Endothelial cell of umbilical vein (primary cell): ENCODE measurements at regions not wholly inside any gene's neighbourhood (a gene's known extent, or its start where the extent isn't known, plus 50 kb on each side); places are given as distances from the start of the nearest gene placed in this dataset.

ENCODE experiments used
- BruUV-seq: library from RNA; stranded (reverse); fragments of 400-500 nt; replicated peaks from 2 replicates; lab custom pipeline; 2021; lab: Mats Ljungman, UMichigan
- CTCF ChIA-PET: fragments of 300-600, 350-600 bp; sonication (Branson Sonifier 250); formaldehyde crosslinking; loops from one replicate; lab custom pipeline; 2021; ENCODE audit warnings: antibody characterized with exemption, inconsistent platforms; lab: Charles Lee
- POLR2A ChIA-PET: fragments of 300-600, 350-600 bp; sonication (Branson Sonifier 250); formaldehyde crosslinking; loops from one replicate; lab custom pipeline; 2021; ENCODE audit warnings: antibody characterized with exemption, inconsistent platforms; lab: Charles Lee
- DNase-seq: peaks from one replicate; pipeline ENCODE4 v3.0.0-alpha.2; 2011; ENCODE audit warnings: low read depth, low spot score
- FAIRE-seq: peaks from 2 replicates; lab custom pipeline; 2011; peaks lifted over from hg19 to GRCh38; lab: Jason Lieb, UNC
- H2AFZ ChIP-seq: 2 replicates; pipeline ENCODE4 v1.6.0; 2012; ENCODE audit warnings: low read depth, low read length, control low read depth, inconsistent platforms
- H3K27ac ChIP-seq: 2 replicates; pipeline ENCODE4 v1.5.1; 2011; ENCODE audit warnings: low read depth, mild to moderate bottlenecking, control low read depth, low read length, moderate library complexity; ENCODE audit not compliant: insufficient read depth
- H3K27me3 ChIP-seq, 2 experiments: 2 replicates each; pipeline versions ENCODE4 v1.6.0 to v1.6.1; 2011; ENCODE audit warnings: low read length in 2 of 2, mixed read lengths in 1 of 2; ENCODE audit not compliant: control insufficient read depth in 2 of 2, insufficient read depth in 2 of 2
- H3K36me3 ChIP-seq, 2 experiments: 2 replicates in 1 of 2; 3 replicates in 1 of 2; pipeline ENCODE4 v1.5.1; 2011; ENCODE audit warnings: low read length in 2 of 2, mild to moderate bottlenecking in 1 of 2, moderate library complexity in 1 of 2; ENCODE audit not compliant: control insufficient read depth in 2 of 2, insufficient read depth in 2 of 2; ENCODE audit errors: extremely low read depth in 1 of 2
- H3K4me1 ChIP-seq: 3 replicates; pipeline ENCODE4 v1.5.1; 2011; ENCODE audit warnings: mild to moderate bottlenecking, low read length; ENCODE audit not compliant: control insufficient read depth, insufficient read depth; ENCODE audit errors: extremely low read depth
- H3K4me2 ChIP-seq: 2 replicates; pipeline ENCODE4 v1.6.1; 2011; ENCODE audit warnings: low read length, control low read depth, mixed read lengths; ENCODE audit not compliant: insufficient read depth
- H3K4me3 ChIP-seq, 3 experiments: fragments of 200-600 bp in 1 of 3; sonication (generic), shearing (Covaris generic) in 1 of 3; replicated peaks in 1 of 3; 2 replicates each; pipeline ENCODE4 v1.5.1; 2011 to 2016; ENCODE audit warnings: control low read depth in 3 of 3, low read length in 3 of 3, mild to moderate bottlenecking in 2 of 3, inconsistent platforms in 1 of 3, low read depth in 1 of 3, moderate library complexity in 1 of 3; ENCODE audit not compliant: insufficient read depth in 1 of 3
- H3K79me2 ChIP-seq: 2 replicates; pipeline ENCODE4 v1.6.0; 2012; ENCODE audit warnings: low read length, inconsistent platforms; ENCODE audit not compliant: control insufficient read depth, insufficient read depth
- H3K9ac ChIP-seq: replicated peaks from 2 replicates; pipeline ENCODE3; 2011; ENCODE audit warnings: low read length, control low read depth; ENCODE audit not compliant: insufficient read depth; ENCODE audit errors: extremely low read depth
- H3K9me1 ChIP-seq: replicated peaks from 3 replicates; pipeline ENCODE4 v1.6.0; 2011; ENCODE audit warnings: mild to moderate bottlenecking, low read length; ENCODE audit not compliant: control insufficient read depth, insufficient read depth; ENCODE audit errors: extremely low read depth
- H3K9me3 ChIP-seq: replicated peaks from 2 replicates; pipeline ENCODE4 v1.5.1; 2012; ENCODE audit warnings: low read length, inconsistent platforms; ENCODE audit not compliant: control insufficient read depth, insufficient read depth
- H4K20me1 ChIP-seq: replicated peaks from 2 replicates; pipeline ENCODE3; 2011; ENCODE audit warnings: mild to moderate bottlenecking, low read length; ENCODE audit not compliant: control insufficient read depth, insufficient read depth; ENCODE audit errors: extremely low read depth
- FOS ChIP-seq: IDR thresholded peaks from 2 replicates; pipeline ENCODE4 v1.6.1; 2011; ENCODE audit warnings: mild to moderate bottlenecking, low read length, moderate library complexity, borderline replicate concordance; ENCODE audit not compliant: insufficient read depth
- JUN ChIP-seq: IDR thresholded peaks from 2 replicates; pipeline ENCODE4 v1.6.1; 2011; ENCODE audit warnings: borderline replicate concordance, low read depth; ENCODE audit not compliant: insufficient read length, insufficient read depth
- MYC ChIP-seq: IDR thresholded peaks from one replicate; pipeline ENCODE4 v1.6.1; 2011; ENCODE audit warnings: mild to moderate bottlenecking, low read depth, low read length
- POLR2A ChIP-seq: IDR thresholded peaks from 2 replicates; pipeline ENCODE4 v1.6.1; 2012; ENCODE audit warnings: low read depth, mild to moderate bottlenecking, control low read depth, low read length
- POLR2AphosphoS5 ChIP-seq: IDR thresholded peaks from 2 replicates; pipeline ENCODE4 v1.6.1; 2012; ENCODE audit warnings: low read depth, mild to moderate bottlenecking, control low read depth, low read length, moderate library complexity; ENCODE audit not compliant: insufficient read depth
- dilution Hi-C: fragments of 300-500 bp; cut with MboI; formaldehyde crosslinking; loops from one replicate; pipeline ENCODE4 v1.15.0; 2019; ENCODE audit warnings: low sequenced_read_pairs; ENCODE audit not compliant: extremely low pct_ligation_motif_present
- intact Hi-C: fragments of 100-400 bp; cut with micrococcal nuclease; formaldehyde crosslinking; loops from one replicate; pipeline ENCODE4 v1.10.0; 2022

DNA sequence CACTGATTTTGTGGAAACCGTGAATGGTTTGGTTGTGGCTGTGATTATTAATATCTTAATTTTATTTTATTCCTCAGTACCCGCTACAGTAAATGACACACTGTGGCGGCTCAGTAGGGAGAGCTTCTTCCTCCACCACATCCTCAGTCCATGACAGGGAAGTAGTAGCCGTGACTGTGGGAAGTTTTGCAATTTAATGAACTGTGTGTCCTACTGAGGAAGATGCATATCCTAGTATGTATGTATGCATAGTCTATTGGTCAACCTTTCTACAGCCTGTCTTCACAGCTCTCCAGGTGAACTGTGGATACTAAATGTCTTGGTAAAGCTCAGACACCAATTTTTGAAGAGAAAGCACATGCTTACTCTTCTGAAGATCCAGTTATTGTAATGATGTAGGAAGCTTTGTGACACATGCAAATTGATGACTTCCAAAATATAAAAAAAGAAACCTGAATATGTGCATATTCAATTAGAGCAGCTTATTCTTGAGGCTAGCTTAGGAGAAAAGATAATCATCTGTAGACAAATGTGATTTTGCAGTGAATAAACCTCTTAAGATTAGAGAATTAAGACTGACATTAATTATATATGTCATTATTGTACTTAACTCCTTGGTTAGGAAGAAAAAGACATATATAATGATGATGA is 384.3 kb upstream of the CNTNAP5 start:
- Histone ChIP-seq H3K9me3 (no peaks in the 10 kb centered on the region), H3K4me3 (no peak overlapping the region), H3K9me1 (no peaks in the 10 kb centered on the region), H3K4me1 (no peaks in the 10 kb centered on the region), H3K4me2 (no peak overlapping the region), H3K27ac (no peak overlapping the region), H3K36me3 (no peaks in the 10 kb centered on the region), H3K79me2 (no peaks in the 10 kb centered on the region), H2AFZ (no peak overlapping the region), H3K27me3 (no peaks in the 10 kb centered on the region), H4K20me1 (no peaks in the 10 kb centered on the region), H3K9ac (no peak overlapping the region)
- ChIA-PET POLR2A (no interaction called here), CTCF (no interaction called here)
- FAIRE-seq (no peak), DNase-seq (no peak)
- dilution Hi-C loops (no loop called here), intact Hi-C loops (no loop called here)
- TF ChIP-seq POLR2AphosphoS5 (no peak), JUN (no peak), FOS (no peak), POLR2A (no peak)
- no TSS peak for BruUV-seq

DNA sequence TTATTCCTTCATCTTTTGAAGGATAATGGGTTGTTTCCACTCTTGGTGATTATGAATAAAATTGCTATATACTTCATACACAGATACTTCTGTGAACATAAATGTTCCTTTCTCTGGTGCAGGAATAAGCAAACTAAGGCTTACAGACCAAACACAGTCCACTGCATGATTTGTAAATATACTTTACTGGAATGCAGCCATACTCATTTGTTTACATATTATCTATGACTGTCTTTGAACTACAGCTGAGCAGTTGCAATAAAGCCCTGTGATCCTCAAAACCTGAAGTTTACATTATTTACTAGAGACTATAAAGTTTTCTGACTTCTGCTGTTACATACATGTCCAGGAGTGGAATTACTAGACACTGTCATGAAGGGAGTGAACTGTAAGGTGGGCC is 381.0 kb upstream of the CNTNAP5 start:
- dilution Hi-C loops: no loop called here
- Histone ChIP-seq H2AFZ (no peak overlapping the region), H4K20me1 (no peaks in the 10 kb centered on the region), H3K4me2 (no peak overlapping the region), H3K27ac (no peak overlapping the region), H3K9me1 (no peaks in the 10 kb centered on the region), H3K4me1 (no peaks in the 10 kb centered on the region), H3K79me2 (no peaks in the 10 kb centered on the region), H3K9ac (no peak overlapping the region), H3K4me3 (no peak overlapping the region), H3K9me3 (peaks cover 2% of the 10 kb centered on the region), H3K27me3 (no peaks in the 10 kb centered on the region), H3K36me3 (no peaks in the 10 kb centered on the region)
- no TSS peak for BruUV-seq
- CTCF ChIA-PET: no interaction called here
- intact Hi-C loops: no loop called here
- FAIRE-seq (no peak), DNase-seq (no peak)
- TF ChIP-seq POLR2AphosphoS5: no peak
- TF ChIP-seq MYC: no peak
- TF ChIP-seq FOS: no peak
- no peak for TF ChIP-seq JUN
- POLR2A ChIA-PET: no interaction called here
